ES-I3 (cell line): ENCODE measurements at regions not wholly inside any gene's neighbourhood (a gene's known extent, or its start where the extent isn't known, plus 50 kb on each side); places are given as distances from the start of the nearest gene placed in this dataset.
A peak's percentile ranks its signal among the peaks of the same experiment; 100 is the strongest.

Source experiments
- H3K36me3 ChIP-seq: 2 replicates; pipeline ENCODE4 v1.6.1; 2013; ENCODE audit warnings: mild to moderate bottlenecking, low read length, control low read depth, moderate library complexity; ENCODE audit not compliant: insufficient read depth
- H3K4me1 ChIP-seq: 2 replicates; pipeline ENCODE4 v1.6.1; 2013; ENCODE audit warnings: mild to moderate bottlenecking, control low read depth, low read length; ENCODE audit not compliant: insufficient read depth
- H3K9ac ChIP-seq: 2 replicates; pipeline ENCODE4 v1.6.1; 2013; ENCODE audit warnings: low read depth, mild to moderate bottlenecking, low read length, moderate library complexity
- H3K9me3 ChIP-seq: 2 replicates; pipeline ENCODE4 v1.6.1; 2013; ENCODE audit warnings: mild to moderate bottlenecking, low read length, moderate library complexity; ENCODE audit not compliant: control insufficient read depth, insufficient read depth

DNA sequence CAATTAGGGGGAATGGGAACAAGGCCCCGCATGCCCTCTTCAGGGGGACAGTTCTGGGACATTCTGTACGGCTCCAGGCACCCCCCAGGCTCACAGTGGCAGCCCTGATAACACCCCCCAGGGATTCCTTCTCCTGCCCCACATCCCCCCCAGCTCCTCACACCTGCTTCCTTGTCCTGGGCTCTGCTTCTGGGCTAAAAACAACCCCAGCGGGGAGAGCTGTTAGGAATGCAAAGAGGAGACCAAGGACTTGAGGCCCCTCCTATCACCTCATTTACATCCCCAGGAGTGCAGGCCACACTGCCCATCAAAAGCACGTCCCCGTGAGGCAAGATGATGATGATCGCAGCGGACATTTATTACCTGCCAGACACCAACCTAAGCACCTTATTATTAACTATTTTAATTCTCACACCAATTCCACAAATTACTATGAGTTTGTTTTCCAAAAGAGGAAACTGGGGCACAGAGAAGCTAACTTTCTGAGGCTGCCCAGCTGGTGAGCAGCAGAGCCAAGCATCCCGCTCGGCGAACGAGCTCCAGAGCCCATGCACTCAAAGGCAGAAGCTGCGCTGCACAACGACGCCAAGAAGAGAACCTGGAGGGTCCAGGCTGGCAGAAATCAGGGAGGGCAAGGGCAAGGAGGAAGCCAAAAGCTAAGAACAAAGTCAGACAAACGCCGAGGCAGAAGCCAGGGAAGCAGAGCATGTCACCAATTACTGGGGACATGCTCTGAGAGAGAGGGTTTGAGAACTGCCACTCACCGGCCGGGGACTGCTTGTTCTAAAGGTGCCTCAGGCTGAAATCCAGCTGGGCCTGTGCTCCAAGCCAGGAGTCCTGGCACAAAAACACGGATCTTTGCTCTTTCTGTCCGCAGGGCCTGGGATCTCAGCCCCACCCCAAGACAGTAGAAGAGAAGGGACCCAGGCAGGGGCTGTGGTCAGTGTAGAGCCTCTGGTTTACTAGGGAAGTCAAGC is 76.2 kb upstream of the NSMCE3 start:
- Histone ChIP-seq H3K9me3 (no peaks in the 10 kb centered on the region), H3K4me1 (peaks cover 24% of the 10 kb centered on the region), H3K36me3 (no peaks in the 10 kb centered on the region), H3K9ac (peak overlapping the region; percentile 29; the same call in 1 of the 2 replicates)

- Histone ChIP-seq H3K9ac (no peak overlapping the region), H3K36me3 (no peaks in the 10 kb centered on the region), H3K4me1 (peaks cover 24% of the 10 kb centered on the region), H3K9me3 (no peaks in the 10 kb centered on the region)
Observed at GRCh38 chr15:29344474-29344873, 74.9 kb upstream of the NSMCE3 start.

- Histone ChIP-seq H3K36me3 (no peaks in the 10 kb centered on the region), H3K4me1 (peaks cover 24% of the 10 kb centered on the region), H3K9me3 (no peaks in the 10 kb centered on the region), H3K9ac (no peak overlapping the region)
Observed at GRCh38 chr15:29343229-29343628, 73.6 kb upstream of the NSMCE3 start.

DNA sequence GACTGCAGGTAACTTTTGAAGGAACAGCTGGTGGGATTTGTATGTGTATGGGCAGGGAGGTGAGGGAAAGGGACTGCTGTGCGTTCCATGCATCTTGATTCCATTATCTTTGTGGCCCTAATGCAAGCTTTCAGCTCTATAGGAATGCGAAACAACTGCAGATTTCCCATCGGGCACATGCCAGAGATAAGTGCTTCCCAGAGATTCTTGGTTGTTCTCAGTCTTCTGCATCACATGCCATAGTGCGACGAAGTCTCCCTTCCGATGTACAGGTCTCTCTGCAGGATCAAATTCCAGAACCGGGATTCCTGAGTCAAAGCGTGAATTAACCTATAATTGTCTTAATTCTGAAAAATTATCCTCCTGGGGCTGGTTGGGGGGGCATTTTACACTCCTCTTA is 72.6 kb upstream of the NSMCE3 start:
- H3K36me3 ChIP-seq = no peaks in the 10 kb centered on the region
- H3K9me3 ChIP-seq = no peaks in the 10 kb centered on the region
- no peak overlapping the region for H3K9ac ChIP-seq
- peaks cover 22% of the 10 kb centered on the region for H3K4me1 ChIP-seq

GRCh38 chr15:29337156-29337959 is 67.7 kb upstream of the NSMCE3 start:
- H3K9me3 ChIP-seq = no peaks in the 10 kb centered on the region
- H3K36me3 ChIP-seq = no peaks in the 10 kb centered on the region
- no peaks in the 10 kb centered on the region for H3K4me1 ChIP-seq
- H3K9ac ChIP-seq = no peak overlapping the region

- Histone ChIP-seq H3K9me3 (no peaks in the 10 kb centered on the region), H3K4me1 (no peaks in the 10 kb centered on the region), H3K36me3 (no peaks in the 10 kb centered on the region), H3K9ac (no peak overlapping the region)
Observed at GRCh38 chr15:29334544-29334943, 64.9 kb upstream of the NSMCE3 start.

GRCh38 chr15:29333261-29333660 is 63.6 kb upstream of the NSMCE3 start:
- no peaks in the 10 kb centered on the region for H3K4me1 ChIP-seq
- H3K9ac ChIP-seq = no peak overlapping the region
- H3K9me3 ChIP-seq = no peaks in the 10 kb centered on the region
- H3K36me3 ChIP-seq = no peaks in the 10 kb centered on the region

- H3K36me3 ChIP-seq = no peaks in the 10 kb centered on the region
- H3K9me3 ChIP-seq = no peaks in the 10 kb centered on the region
- no peak overlapping the region for H3K9ac ChIP-seq
- no peaks in the 10 kb centered on the region for H3K4me1 ChIP-seq
Observed at GRCh38 chr15:29331669-29332068, 62.0 kb upstream of the NSMCE3 start.

DNA sequence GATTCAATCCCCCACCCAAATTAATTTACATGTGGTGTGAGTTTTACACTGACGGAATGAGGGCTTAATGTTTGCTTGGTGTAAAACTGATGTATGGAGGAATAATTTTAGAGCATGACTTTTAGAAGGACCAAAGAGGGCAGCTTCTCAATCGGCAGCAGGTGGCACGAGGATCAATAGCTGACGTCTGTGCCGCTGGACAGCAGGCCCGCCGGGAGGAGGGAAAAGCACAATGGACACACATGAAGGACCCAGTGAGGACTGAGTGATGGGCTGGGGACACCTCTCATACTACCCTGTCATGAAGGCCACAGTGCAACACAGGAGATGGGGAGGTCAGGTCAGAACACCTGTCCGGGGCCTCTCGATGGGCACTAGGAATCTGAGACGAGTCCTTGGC is 61.4 kb upstream of the NSMCE3 start:
- Histone ChIP-seq H3K36me3 (no peaks in the 10 kb centered on the region), H3K9me3 (no peaks in the 10 kb centered on the region), H3K4me1 (no peaks in the 10 kb centered on the region), H3K9ac (no peak overlapping the region)

DNA sequence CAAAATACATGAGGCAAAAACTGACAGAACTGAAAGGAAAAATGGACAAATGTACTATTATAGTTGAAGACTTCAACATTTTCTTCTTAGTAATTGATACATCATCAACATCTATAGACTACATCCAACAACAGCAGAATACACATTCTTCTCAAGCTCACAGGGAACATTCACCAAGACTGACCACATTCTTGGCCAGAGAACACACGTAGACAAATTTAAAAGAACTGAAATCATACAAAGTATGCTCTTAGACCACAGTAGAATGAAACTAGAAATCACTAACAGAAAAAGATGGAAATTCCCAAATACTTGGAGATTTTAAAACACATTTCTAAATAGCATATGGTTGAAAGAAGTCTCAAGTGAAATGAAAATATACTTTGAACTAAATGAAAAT is 55.1 kb upstream of the NSMCE3 start:
- H3K4me1 ChIP-seq = peaks cover 8% of the 10 kb centered on the region
- no peaks in the 10 kb centered on the region for H3K36me3 ChIP-seq
- no peak overlapping the region for H3K9ac ChIP-seq
- no peaks in the 10 kb centered on the region; the same call in 1 of the 2 replicates for H3K9me3 ChIP-seq

- no peaks in the 10 kb centered on the region for H3K36me3 ChIP-seq
- H3K4me1 ChIP-seq = peaks cover 15% of the 10 kb centered on the region
- no peaks in the 10 kb centered on the region; the same call in 1 of the 2 replicates for H3K9me3 ChIP-seq
- H3K9ac ChIP-seq = no peak overlapping the region
Observed at GRCh38 chr15:29323557-29323956, 53.9 kb upstream of the NSMCE3 start.

DNA sequence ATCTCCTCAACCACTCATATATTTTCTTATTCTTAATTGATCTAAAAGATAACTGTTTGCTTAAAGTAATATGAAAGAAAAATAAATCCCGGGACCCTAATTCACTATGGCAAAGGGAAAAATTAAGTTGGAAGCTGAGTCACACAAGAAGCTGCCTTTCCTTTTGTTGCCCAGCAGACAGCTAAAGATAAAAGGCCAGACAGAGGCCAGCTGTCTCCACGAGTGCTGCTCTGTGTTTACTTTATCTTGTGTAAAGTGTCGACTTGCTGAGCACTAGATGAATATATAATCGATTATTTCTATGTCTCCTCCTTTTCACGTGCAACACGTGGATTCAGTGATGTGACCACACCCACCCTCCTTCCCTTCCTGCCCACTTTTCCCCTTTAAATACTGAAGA is 52.8 kb upstream of the NSMCE3 start:
- Histone ChIP-seq H3K4me1 (peaks cover 15% of the 10 kb centered on the region), H3K36me3 (no peaks in the 10 kb centered on the region), H3K9me3 (no peaks in the 10 kb centered on the region; the same call in 1 of the 2 replicates), H3K9ac (no peak overlapping the region)

DNA sequence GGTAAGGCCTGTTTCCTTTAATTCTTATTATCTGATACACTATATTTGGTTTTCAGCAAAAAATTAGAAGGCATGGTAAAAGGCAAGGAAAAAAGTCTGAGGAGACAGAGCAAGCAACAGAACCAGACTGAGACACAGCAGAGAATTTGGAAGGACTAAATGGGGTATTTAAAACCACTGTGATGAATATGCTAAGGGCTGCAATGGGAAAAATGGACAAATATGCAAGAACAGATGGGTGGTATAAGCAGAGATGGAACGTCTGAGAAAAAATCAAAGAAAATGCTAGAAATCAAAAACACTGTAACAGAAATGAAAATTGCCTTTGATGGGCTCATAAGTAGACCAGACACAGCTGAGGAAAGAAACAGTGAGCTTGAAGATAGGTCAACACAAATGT is 50.8 kb upstream of the NSMCE3 start:
- Histone ChIP-seq H3K9me3 (no peaks in the 10 kb centered on the region; the same call in 1 of the 2 replicates), H3K36me3 (no peaks in the 10 kb centered on the region), H3K9ac (no peak overlapping the region), H3K4me1 (peaks cover 15% of the 10 kb centered on the region)

- Histone ChIP-seq H3K9ac (no peak overlapping the region), H3K36me3 (no peaks in the 10 kb centered on the region), H3K9me3 (no peaks in the 10 kb centered on the region; the same call in 1 of the 2 replicates), H3K4me1 (peaks cover 15% of the 10 kb centered on the region)
Observed at GRCh38 chr15:29319823-29320222, 50.2 kb upstream of the NSMCE3 start.
